Aorta (tissue), 5 donors: ENCODE measurements at regions not wholly inside any gene's neighbourhood (a gene's known extent, or its start where the extent isn't known, plus 50 kb on each side); places are given as distances from the start of the nearest gene placed in this dataset.

Source experiments
- ATAC-seq: fragments of 200-7000 bp; cut with Tn5 transposase; one replicate; pipeline ENCODE4 v1.9.1; 2022; ENCODE audit warnings: moderate library complexity; ENCODE audit not compliant: low FRiP score
- DNase-seq, 2 donors: peaks; one replicate each; pipeline ENCODE4 v3.0.0-alpha.2; 2020
- H3K27ac ChIP-seq, 2 donors: one replicate each; pipeline ENCODE4 v1.5.1; 2013; ENCODE audit warnings: low read length in 2 of 2, mild to moderate bottlenecking in 2 of 2, moderate library complexity in 2 of 2, control low read depth in 1 of 2, inconsistent platforms in 1 of 2, low read depth in 1 of 2
- H3K27me3 ChIP-seq, 2 donors: one replicate each; pipeline ENCODE4 v1.6.1; 2013; ENCODE audit warnings: control low read depth in 1 of 2, low read length in 1 of 2, mild to moderate bottlenecking in 1 of 2, moderate library complexity in 1 of 2; ENCODE audit not compliant: insufficient read depth in 2 of 2, control insufficient read depth in 1 of 2
- H3K36me3 ChIP-seq, 2 donors: one replicate each; pipeline ENCODE4 v1.6.1; 2013; ENCODE audit warnings: control low read depth in 1 of 2, low read length in 1 of 2, mild to moderate bottlenecking in 1 of 2; ENCODE audit not compliant: insufficient read depth in 2 of 2, control insufficient read depth in 1 of 2
- H3K4me1 ChIP-seq, 2 donors: one replicate each; pipeline ENCODE4 v1.6.1; 2013; ENCODE audit warnings: low read length in 2 of 2, control low read depth in 1 of 2, mild to moderate bottlenecking in 1 of 2, moderate library complexity in 1 of 2; ENCODE audit not compliant: insufficient read depth in 2 of 2, control insufficient read depth in 1 of 2
- H3K4me3 ChIP-seq, 2 donors: one replicate each; pipeline ENCODE4 v1.5.1; 2013; ENCODE audit warnings: low read length in 2 of 2, control low read depth in 1 of 2, mild to moderate bottlenecking in 1 of 2
- H3K9me3 ChIP-seq: one replicate; pipeline ENCODE4 v1.6.1; 2013; ENCODE audit warnings: mild to moderate bottlenecking, low read length; ENCODE audit not compliant: control insufficient read depth
- WGBS, 2 donors: extraction: QIAGEN DNeasy Blood & Tissue Kit; methylation state at CpG; one replicate each; pipeline ENCODE4 v1.1.7; 2013; 5-methylcytosine and 5-hydroxymethylcytosine counted together
- intact Hi-C, 2 donors: fragments of 100-400 bp; cut with DNase I; formaldehyde crosslinking; loops; one replicate each; pipeline versions ENCODE4 v1.14.2 to v1.15.0; 2022
- donor health status: healthy with polysubstance abuse.
- donor health status: Bipolar disorder and iron deficiency.
- donor health status: DM: no; HTN: no; CAD: no.
- donor health status: DM: no; HTN: no; CAD: no.
- donor health status: DM: yes; HTN: yes; CAD: no.

DNA sequence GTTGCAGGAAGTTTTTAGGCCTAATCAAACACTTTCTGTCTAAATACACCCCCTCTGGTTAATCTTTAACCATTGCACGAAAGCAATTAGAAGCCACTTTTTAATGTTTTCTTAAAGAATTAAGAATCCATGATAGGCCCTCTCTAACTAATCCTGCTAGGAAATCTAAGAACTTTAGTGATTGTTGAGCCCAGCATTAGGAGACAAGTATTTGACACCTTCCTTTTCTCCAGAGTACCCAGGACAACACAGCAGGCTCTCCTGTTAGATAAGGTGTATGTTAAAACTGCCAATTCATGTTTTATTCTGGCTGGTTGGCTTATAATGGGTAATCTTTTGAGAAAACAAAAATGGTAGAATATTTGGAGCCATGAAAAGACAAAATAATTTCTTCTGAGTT, 95.0 kb downstream of the ALX1 start:
- no peaks in the 10 kb centered on the region for H3K27me3 ChIP-seq
- H3K4me3 ChIP-seq: no peak overlapping the region
- DNase-seq (no peak), ATAC-seq (no peak)
- H3K4me1 ChIP-seq: no peaks in the 10 kb centered on the region
- intact Hi-C loops: no loop called here
- 87 to 93% methylated on average over 1 of the region's 1 CpG for WGBS, 2 donors
- no peaks in the 10 kb centered on the region for H3K9me3 ChIP-seq
- no peaks in the 10 kb centered on the region for H3K36me3 ChIP-seq
- no peak overlapping the region for H3K27ac ChIP-seq

DNA sequence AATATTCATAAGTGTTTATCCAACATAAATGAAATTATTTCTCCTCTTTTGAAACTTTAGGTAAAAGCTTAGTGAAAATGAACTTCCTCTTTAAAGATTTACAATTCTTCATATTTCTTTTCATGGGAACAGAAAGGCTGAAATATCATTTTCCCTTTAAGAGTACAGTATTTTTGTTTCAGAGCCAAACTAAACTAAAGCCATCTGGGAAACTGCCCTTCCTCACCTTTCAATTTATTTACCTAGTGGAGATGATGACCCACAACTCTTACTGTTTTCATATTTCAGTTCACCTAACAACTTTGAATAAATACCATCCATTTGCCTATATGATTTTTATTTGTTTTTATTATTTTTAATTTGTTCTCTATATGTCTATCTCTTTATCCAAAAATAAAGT, 105.4 kb downstream of the ALX1 start:
- intact Hi-C loops: no loop called here

DNA sequence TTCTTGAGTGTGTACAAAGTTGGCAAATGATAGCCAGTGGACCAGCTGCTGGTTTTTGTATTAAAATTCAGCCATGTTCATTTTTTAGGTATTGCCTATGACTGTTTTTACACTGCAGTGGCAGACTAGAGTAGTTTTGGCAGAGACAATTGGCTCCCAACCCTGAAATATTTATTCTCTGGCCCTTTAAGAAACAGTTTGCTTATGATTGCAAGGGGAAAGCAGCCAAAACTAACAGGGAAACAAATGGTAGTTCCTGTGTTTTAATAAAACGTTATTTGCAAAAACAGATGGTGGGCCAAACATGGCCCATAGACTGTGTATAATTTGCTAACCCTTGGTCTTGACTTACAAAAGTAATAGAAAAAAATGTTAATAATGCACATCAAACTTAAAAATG, 110.2 kb downstream of the ALX1 start:
- H3K4me1 ChIP-seq: no peaks in the 10 kb centered on the region
- no peaks in the 10 kb centered on the region for H3K9me3 ChIP-seq
- H3K4me3 ChIP-seq: no peak overlapping the region
- DNase-seq (no peak), ATAC-seq (no peak)
- H3K27me3 ChIP-seq: no peaks in the 10 kb centered on the region
- no peak overlapping the region for H3K27ac ChIP-seq
- 3 to 4% methylated on average over 1 of the region's 1 CpG for WGBS, 2 donors
- H3K36me3 ChIP-seq: no peaks in the 10 kb centered on the region
- intact Hi-C loops: no loop called here

More for the DNA sequence above, 105.4 kb downstream of the ALX1 start:
- Histone ChIP-seq H3K36me3 (no peaks in the 10 kb centered on the region), H3K9me3 (no peaks in the 10 kb centered on the region), H3K27ac (no peak overlapping the region), H3K27me3 (no peaks in the 10 kb centered on the region), H3K4me1 (no peaks in the 10 kb centered on the region), H3K4me3 (no peak overlapping the region)
- DNase-seq: no peak
- ATAC-seq: no peak

DNA sequence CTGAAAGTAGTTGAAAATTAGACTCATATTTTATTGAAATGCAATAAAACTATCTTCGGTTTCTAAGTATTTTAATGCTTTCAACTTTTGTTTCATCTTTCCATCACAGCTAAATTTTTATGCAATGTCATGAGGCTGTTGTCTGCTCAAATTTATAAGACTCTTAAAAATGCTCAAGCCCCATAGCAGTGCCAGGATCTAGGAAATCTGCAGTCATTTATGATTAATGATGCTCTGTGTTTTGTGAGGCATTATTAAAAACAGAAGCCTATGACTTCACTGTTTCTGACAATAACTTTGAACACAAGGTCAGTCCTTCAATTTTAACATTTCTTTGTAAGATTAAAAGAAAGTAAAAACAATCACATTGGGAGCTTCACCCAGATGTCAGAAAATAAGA, 112.5 kb downstream of the ALX1 start:
- Histone ChIP-seq H3K4me1 (no peaks in the 10 kb centered on the region), H3K4me3 (no peak overlapping the region), H3K36me3 (no peaks in the 10 kb centered on the region), H3K9me3 (no peaks in the 10 kb centered on the region), H3K27ac (no peak overlapping the region), H3K27me3 (no peaks in the 10 kb centered on the region)
- DNase-seq: no peak
- intact Hi-C loops: no loop called here
- WGBS, 2 donors: 29 to 54% methylated on average over 1 of the region's 1 CpG
- ATAC-seq: no peak

DNA sequence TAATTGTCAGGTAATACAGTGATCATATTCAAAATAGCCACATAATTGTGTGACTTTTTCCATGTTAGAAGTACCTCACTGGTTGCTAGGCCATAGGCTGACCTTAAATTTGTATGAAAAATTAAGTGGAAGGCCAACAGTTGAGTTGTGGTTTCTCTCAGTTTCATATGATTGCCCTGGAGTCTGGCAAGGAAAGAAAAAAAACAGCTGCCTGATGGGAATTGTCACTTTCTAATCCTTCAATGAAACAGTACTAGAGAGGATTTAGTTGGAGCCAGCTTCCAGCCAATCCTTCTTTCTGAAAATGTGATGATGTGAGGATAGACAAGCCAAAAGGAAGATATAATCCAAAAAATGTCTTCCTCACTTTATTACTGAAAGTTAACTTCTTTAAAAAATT, 113.6 kb downstream of the ALX1 start:
- no peak overlapping the region for H3K4me3 ChIP-seq
- H3K4me1 ChIP-seq: no peaks in the 10 kb centered on the region
- no peaks in the 10 kb centered on the region for H3K9me3 ChIP-seq
- H3K36me3 ChIP-seq: no peaks in the 10 kb centered on the region
- DNase-seq (no peak), ATAC-seq (no peak)
- no peaks in the 10 kb centered on the region for H3K27me3 ChIP-seq
- H3K27ac ChIP-seq: no peak overlapping the region
- intact Hi-C loops: no loop called here

DNA sequence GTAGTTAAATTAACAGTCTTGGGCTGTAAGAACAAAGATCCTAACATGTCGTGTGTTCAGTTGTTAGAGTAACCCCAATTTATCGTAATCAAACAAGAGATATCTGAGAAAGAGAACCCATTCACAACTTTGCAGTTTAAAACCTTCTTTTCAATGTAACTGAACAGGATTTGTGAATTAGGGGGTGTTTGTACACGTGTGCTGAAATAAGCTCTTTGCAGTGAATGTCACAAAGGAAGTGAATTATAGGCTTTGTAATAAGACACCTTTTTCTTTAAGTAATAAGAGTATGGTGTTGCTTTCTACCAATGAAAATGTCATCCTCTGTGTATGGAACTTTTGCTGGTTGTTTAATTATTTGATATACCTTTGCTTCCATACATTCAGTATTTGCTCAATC, 114.0 kb downstream of the ALX1 start:
- intact Hi-C loops: no loop called here
- H3K27ac ChIP-seq: no peak overlapping the region
- no peaks in the 10 kb centered on the region for H3K27me3 ChIP-seq
- ATAC-seq (no peak), DNase-seq (no peak)
- WGBS, 2 donors: 55 to 63% methylated on average over 3 of the region's 3 CpGs
- no peaks in the 10 kb centered on the region for H3K9me3 ChIP-seq
- H3K4me3 ChIP-seq: no peak overlapping the region
- no peaks in the 10 kb centered on the region for H3K4me1 ChIP-seq
- no peaks in the 10 kb centered on the region for H3K36me3 ChIP-seq

DNA sequence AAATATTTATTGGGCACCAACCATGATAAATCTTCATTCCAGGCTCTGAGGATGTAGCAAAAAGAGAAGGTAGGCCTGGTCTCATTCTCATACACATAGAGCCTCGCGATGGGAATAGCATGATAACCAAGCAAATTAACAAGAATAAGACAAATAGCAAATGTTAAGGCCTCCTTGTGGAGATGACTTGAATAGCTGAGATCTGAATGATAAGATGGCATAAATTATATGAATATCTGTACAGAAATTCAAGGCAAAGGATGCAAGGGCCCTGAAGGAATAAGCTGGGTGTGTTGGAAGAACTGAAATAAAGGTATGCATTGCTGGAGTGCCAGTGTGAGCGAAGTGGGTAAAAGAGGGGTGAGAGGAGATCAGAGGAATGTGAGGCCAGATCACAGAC, 114.8 kb downstream of the ALX1 start:
- Histone ChIP-seq H3K27ac (no peak overlapping the region), H3K9me3 (no peaks in the 10 kb centered on the region), H3K4me3 (no peak overlapping the region), H3K4me1 (no peaks in the 10 kb centered on the region), H3K36me3 (no peaks in the 10 kb centered on the region), H3K27me3 (no peaks in the 10 kb centered on the region)
- intact Hi-C loops: no loop called here
- DNase-seq (no peak), ATAC-seq (no peak)
- 88 to 90% methylated on average over 3 of the region's 3 CpGs for WGBS, 2 donors

DNA sequence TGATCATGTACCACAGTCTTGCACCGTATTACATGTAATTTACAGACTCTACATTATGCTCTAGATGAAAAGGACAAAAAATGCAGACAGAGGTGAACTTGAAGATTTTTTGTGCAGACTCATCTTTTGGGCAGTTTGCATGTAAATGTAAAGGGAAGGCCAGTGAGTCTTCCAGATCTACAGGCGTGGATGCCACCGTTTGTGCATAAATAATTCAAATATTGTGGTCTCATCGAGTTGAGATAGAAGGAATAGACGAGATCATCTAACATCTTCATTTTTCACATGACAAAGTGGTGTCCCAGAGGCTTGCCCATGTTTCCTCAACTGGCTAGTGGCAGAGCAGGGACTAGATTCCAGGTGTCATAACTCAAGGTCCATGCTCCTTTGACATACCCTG, 125.2 kb downstream of the ALX1 start:
- no peaks in the 10 kb centered on the region for H3K36me3 ChIP-seq
- no peak overlapping the region for H3K27ac ChIP-seq
- H3K4me1 ChIP-seq: no peaks in the 10 kb centered on the region
- no peak for DNase-seq
- H3K27me3 ChIP-seq: no peaks in the 10 kb centered on the region
- no peaks in the 10 kb centered on the region for H3K9me3 ChIP-seq
- 69 to 81% methylated on average over 5 of the region's 5 CpGs for WGBS, 2 donors
- intact Hi-C loops: no loop called here
- no peak overlapping the region for H3K4me3 ChIP-seq
- no peak for ATAC-seq

DNA sequence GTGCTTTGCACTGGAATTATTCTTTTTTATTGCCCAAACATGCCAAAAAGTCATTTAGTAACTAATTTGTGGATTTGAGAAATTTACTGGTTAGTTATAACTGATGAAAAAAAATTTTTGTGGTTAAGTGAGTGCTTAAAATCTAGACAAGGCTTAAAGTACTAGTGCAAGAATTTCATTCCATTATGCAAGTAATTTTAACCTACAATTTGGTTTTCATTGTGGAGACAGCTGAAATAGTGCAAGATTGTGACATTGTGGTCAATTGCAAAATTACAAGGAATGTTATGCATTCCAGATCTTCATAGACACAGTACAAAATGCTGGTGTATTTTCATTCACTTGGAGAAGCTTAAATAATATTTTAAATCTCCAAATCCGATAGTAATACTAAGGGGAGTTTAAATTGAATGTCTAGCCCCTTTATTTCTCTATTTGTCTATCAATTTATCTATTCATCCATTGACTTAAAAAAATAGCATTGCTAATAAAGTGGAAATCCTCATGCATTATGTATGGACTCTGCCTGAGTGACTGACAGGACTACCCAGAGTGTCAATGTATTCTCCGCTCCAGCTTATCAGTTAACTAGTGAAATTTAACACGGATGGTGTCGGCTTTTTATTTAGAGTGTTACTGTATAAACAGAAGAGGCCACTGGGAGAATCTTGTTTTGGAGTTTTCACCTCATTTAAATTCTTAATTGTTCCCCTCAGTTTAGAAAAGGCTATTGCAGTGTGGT, 125.9 kb downstream of the ALX1 start:
- no peak for DNase-seq
- Histone ChIP-seq H3K9me3 (no peaks in the 10 kb centered on the region), H3K27me3 (no peaks in the 10 kb centered on the region), H3K36me3 (no peaks in the 10 kb centered on the region), H3K27ac (no peak overlapping the region), H3K4me1 (no peaks in the 10 kb centered on the region), H3K4me3 (no peak overlapping the region)
- no peak for ATAC-seq
- intact Hi-C loops: no loop called here
- 38 to 45% methylated on average over 4 of the region's 4 CpGs for WGBS, 2 donors
